Spleen (tissue), 7 donors: ENCODE measurements at regions not wholly inside any gene's neighbourhood (a gene's known extent, or its start where the extent isn't known, plus 50 kb on each side); places are given as distances from the start of the nearest gene placed in this dataset.

Experiments used
- CTCF ChIP-seq, 11 experiments: fragments of 200-600 bp in 7 of 11; fragments of 450-650 bp in 4 of 11; sonication (generic) in 4 of 11; IDR thresholded peaks in 8 of 11; conservative IDR thresholded peaks in 3 of 11; 1 replicate in 7 of 11; 2 replicates in 4 of 11; pipeline versions ENCODE4 v1.4.0 to v1.8.0; 2016 to 2021; ENCODE audit warnings: antibody characterized with exemption in 11 of 11, inconsistent platforms in 4 of 11, mild to moderate bottlenecking in 1 of 11
- POLR2A ChIP-seq, 3 donors: fragments of 450-650 bp; IDR thresholded peaks; one replicate each; pipeline ENCODE4 v1.5.1; 2017; ENCODE audit warnings: antibody characterized with exemption in 3 of 3, mild to moderate bottlenecking in 1 of 3
- donor health status: DM: no; HTN: no; CAD: no; lungs with moderate emphysema.
- donor health status: DM: no; HTN: no; CAD: no.
- donor health status: DM: no; HTN: no; CAD: no.

- TF ChIP-seq CTCF (IDR thresholded peaks at IDR 0.05 in 8 of 11, conservative IDR thresholded peaks at IDR 0.05 in 3 of 11) (no peak), POLR2A (IDR thresholded peaks at IDR 0.05) (no peak)
Observed at GRCh38 chr16:62194828-62195227, 158.6 kb upstream of the CDH8 start.
